HEK293T (cell line): ENCODE measurements at regions not wholly inside any gene's neighbourhood (a gene's known extent, or its start where the extent isn't known, plus 50 kb on each side); places are given as distances from the start of the nearest gene placed in this dataset.
"Not testable (repeated sequence)": the region's sequence is repeated elsewhere in the genome, so short reads cannot be mapped to it uniquely, and the experiment has no call there.

ENCODE experiments used
- CTCF ChIA-PET: fragments of 350-600 bp; formaldehyde crosslinking; extraction: SDS; loops from one replicate; lab custom pipeline; 2021; ENCODE audit warnings: antibody characterized with exemption, inconsistent platforms; lab: Yijun Ruan, JAX
- POLR2A ChIA-PET: fragments of 350-600 bp; formaldehyde crosslinking; extraction: SDS; loops from one replicate; lab custom pipeline; 2020; ENCODE audit warnings: antibody characterized with exemption, inconsistent platforms; lab: Yijun Ruan, JAX
- DNase-seq: peaks from one replicate; pipeline ENCODE4 v3.0.0; 2012; ENCODE audit warnings: mixed read lengths; ENCODE audit errors: extremely low spot score
- ARNT ChIP-seq: fragments of 450-650 bp; IDR thresholded peaks from 2 replicates; pipeline ENCODE4 v1.6.1; 2017; ENCODE audit warnings: mild to moderate bottlenecking
- BHLHE40 ChIP-seq: fragments of 450-650 bp; IDR thresholded peaks from 2 replicates; pipeline ENCODE4 v1.6.1; 2016; ENCODE audit warnings: mild to moderate bottlenecking, moderate library complexity, borderline replicate concordance
- CTBP1 ChIP-seq: fragments of 450-650 bp; IDR thresholded peaks from 2 replicates; pipeline ENCODE4 v1.6.1; 2016; ENCODE audit warnings: borderline replicate concordance
- ELF4 ChIP-seq: fragments of 450-650 bp; IDR thresholded peaks from 2 replicates; pipeline ENCODE4 v1.6.1; 2017; ENCODE audit warnings: antibody characterized with exemption
- FOXA1 ChIP-seq: fragments of 450-650 bp; IDR thresholded peaks from 2 replicates; pipeline ENCODE4 v1.6.1; 2016; ENCODE audit warnings: mild to moderate bottlenecking
- FOXK2 ChIP-seq: fragments of 450-650 bp; IDR thresholded peaks from 2 replicates; pipeline ENCODE4 v1.6.1; 2016; ENCODE audit warnings: mild to moderate bottlenecking
- FOXM1 ChIP-seq: fragments of 450-650 bp; IDR thresholded peaks from 2 replicates; pipeline ENCODE4 v1.6.1; 2017; ENCODE audit warnings: mild to moderate bottlenecking, borderline replicate concordance
- HDGF ChIP-seq: fragments of 450-650 bp; IDR thresholded peaks from 2 replicates; pipeline ENCODE4 v1.6.1; 2017; ENCODE audit warnings: antibody characterized with exemption, borderline replicate concordance
- L3MBTL2 ChIP-seq: fragments of 450-650 bp; conservative IDR thresholded peaks from 2 replicates; pipeline ENCODE4 v1.6.1; 2016; ENCODE audit warnings: mild to moderate bottlenecking
- LEF1 ChIP-seq: fragments of 450-650 bp; IDR thresholded peaks from 2 replicates; pipeline ENCODE4 v1.6.1; 2017; ENCODE audit warnings: mild to moderate bottlenecking, borderline replicate concordance
- NFRKB ChIP-seq: fragments of 450-650 bp; IDR thresholded peaks from 2 replicates; pipeline ENCODE4 v1.6.1; 2016; ENCODE audit warnings: mild to moderate bottlenecking, moderate library complexity
- PKNOX1 ChIP-seq: fragments of 450-650 bp; IDR thresholded peaks from 2 replicates; pipeline ENCODE4 v1.6.1; 2016
- SP1 ChIP-seq: fragments of 450-650 bp; IDR thresholded peaks from 2 replicates; pipeline ENCODE4 v1.6.1; 2017
- SUZ12 ChIP-seq: fragments of 450-650 bp; IDR thresholded peaks from 2 replicates; pipeline ENCODE4 v1.6.1; 2016; ENCODE audit warnings: mild to moderate bottlenecking
- TARDBP ChIP-seq: fragments of 450-650 bp; IDR thresholded peaks from 2 replicates; pipeline ENCODE4 v1.6.1; 2016
- ZNF384 ChIP-seq: fragments of 450-650 bp; IDR thresholded peaks from 2 replicates; pipeline ENCODE4 v1.6.1; 2016

- TF ChIP-seq CTBP1 (no peak), FOXM1 (no peak), NFRKB (no peak), ARNT (no peak), FOXA1 (no peak)
- DNase-seq: no peak
- POLR2A ChIA-PET: no interaction called here
- CTCF ChIA-PET: no interaction called here
These were observed 338.7 kb upstream of the TNRC6C start for GRCh38 chr17:77619851-77620250.

- TF ChIP-seq FOXM1: no peak
- no peak for TF ChIP-seq FOXA1
- no peak for TF ChIP-seq CTBP1
- TF ChIP-seq BHLHE40: no peak
- no peak for TF ChIP-seq SUZ12
- TF ChIP-seq ELF4: no peak
- TF ChIP-seq FOXK2: no peak
- TF ChIP-seq PKNOX1: no peak
- no peak for TF ChIP-seq HDGF
- TF ChIP-seq TARDBP: no peak
- no peak for TF ChIP-seq ZNF384
- no peak for TF ChIP-seq ARNT
- TF ChIP-seq NFRKB: no peak
- TF ChIP-seq LEF1: no peak
- ChIA-PET POLR2A (no interaction called here), CTCF (no interaction called here)
- no peak for DNase-seq
These were observed 338.2 kb upstream of the TNRC6C start for GRCh38 chr17:77620282-77620681.

- DNase-seq, CTCF ChIA-PET, POLR2A ChIA-PET: not testable (repeated sequence)
These were observed 336.4 kb upstream of the TNRC6C start for GRCh38 chr17:77622084-77622483.

- DNase-seq: no peak
- POLR2A ChIA-PET: no interaction called here
- TF ChIP-seq ARNT (no peak), BHLHE40 (no peak), L3MBTL2 (no peak), SUZ12 (no peak), NFRKB (no peak), ZNF384 (no peak), FOXM1 (no peak), HDGF (no peak), CTBP1 (no peak), LEF1 (no peak), TARDBP (no peak), SP1 (no peak), FOXK2 (no peak), PKNOX1 (no peak), ELF4 (no peak)
- CTCF ChIA-PET: no interaction called here
These were observed 335.9 kb upstream of the TNRC6C start for GRCh38 chr17:77622647-77623046.

GRCh38 chr17:77623321-77623720, 335.2 kb upstream of the TNRC6C start:
- POLR2A ChIA-PET, DNase-seq, CTCF ChIA-PET: not testable (repeated sequence)

GRCh38 chr17:77628035-77628434, 330.5 kb upstream of the TNRC6C start:
- ChIA-PET POLR2A (no interaction called here), CTCF (no interaction called here)
- TF ChIP-seq ARNT: no peak
- no peak for TF ChIP-seq ZNF384
- no peak for DNase-seq

- DNase-seq, POLR2A ChIA-PET, CTCF ChIA-PET: not testable (repeated sequence)
These were observed 329.2 kb upstream of the TNRC6C start for GRCh38 chr17:77629284-77629683.

- no peak for DNase-seq
- CTCF ChIA-PET: no interaction called here
- TF ChIP-seq L3MBTL2: no peak
- TF ChIP-seq ZNF384: no peak
- no peak for TF ChIP-seq SP1
- TF ChIP-seq ARNT: no peak
- TF ChIP-seq ELF4: no peak
- TF ChIP-seq CTBP1: no peak
- TF ChIP-seq HDGF: no peak
- no peak for TF ChIP-seq SUZ12
- no peak for TF ChIP-seq BHLHE40
- no peak for TF ChIP-seq TARDBP
- TF ChIP-seq NFRKB: no peak
- no peak for TF ChIP-seq FOXK2
- TF ChIP-seq PKNOX1: no peak
- TF ChIP-seq FOXA1: no peak
- no peak for TF ChIP-seq LEF1
- POLR2A ChIA-PET: no interaction called here
These were observed 327.2 kb upstream of the TNRC6C start for GRCh38 chr17:77631307-77631706.
